NCI-H2029 (cell line): ENCODE measurements at regions not wholly inside any gene's neighbourhood (a gene's known extent, or its start where the extent isn't known, plus 50 kb on each side); places are given as distances from the start of the nearest gene placed in this dataset.
"Not testable (repeated sequence)": the region's sequence is repeated elsewhere in the genome, so short reads cannot be mapped to it uniquely, and the experiment has no call there.

Experiments used
- DNase-seq: peaks from one replicate; lab custom pipeline; 2025; lab: John Stamatoyannopoulos, UW

GRCh38 chr16:86716649-86717048 is 138.3 kb downstream of the FOXL1 start:
- DNase-seq: no peak

GRCh38 chr16:86718118-86718517 is 139.8 kb downstream of the FOXL1 start:
- no peak for DNase-seq

- no peak for DNase-seq
Observed at GRCh38 chr16:86722970-86723369, 144.6 kb downstream of the FOXL1 start.

GRCh38 chr16:86723689-86724088 is 145.3 kb downstream of the FOXL1 start:
- no peak for DNase-seq

GRCh38 chr16:86725401-86725800 is 147.1 kb downstream of the FOXL1 start:
- DNase-seq: no peak

- no peak for DNase-seq
Observed at GRCh38 chr16:86726340-86726739, 148.0 kb downstream of the FOXL1 start.

- no peak for DNase-seq
Observed at GRCh38 chr16:86727131-86727530, 148.8 kb downstream of the FOXL1 start.

GRCh38 chr16:86727632-86728031 is 149.3 kb downstream of the FOXL1 start:
- DNase-seq: no peak

- DNase-seq: no peak
Observed at GRCh38 chr16:86729686-86730085, 151.3 kb downstream of the FOXL1 start.

GRCh38 chr16:86730086-86730485 is 151.7 kb downstream of the FOXL1 start:
- DNase-seq: no peak

GRCh38 chr16:86730597-86730996 is 152.2 kb downstream of the FOXL1 start:
- DNase-seq: no peak

- DNase-seq: no peak
Observed at GRCh38 chr16:86732621-86733295, 154.4 kb downstream of the FOXL1 start.

GRCh38 chr16:86733546-86734254 is 155.4 kb downstream of the FOXL1 start:
- DNase-seq: no peak

- DNase-seq: no peak
Observed at GRCh38 chr16:86734543-86735460, 156.5 kb downstream of the FOXL1 start.

GRCh38 chr16:86735727-86736126 is 157.4 kb downstream of the FOXL1 start:
- DNase-seq: no peak

GRCh38 chr16:86736502-86736901 is 158.2 kb downstream of the FOXL1 start:
- DNase-seq: no peak

GRCh38 chr16:86737083-86737482 is 158.7 kb downstream of the FOXL1 start:
- no peak for DNase-seq

GRCh38 chr16:86738322-86738721 is 160.0 kb downstream of the FOXL1 start:
- DNase-seq: not testable (repeated sequence)

GRCh38 chr16:86739178-86739577 is 160.8 kb downstream of the FOXL1 start:
- DNase-seq: no peak

- no peak for DNase-seq
Observed at GRCh38 chr16:86739808-86740207, 161.5 kb downstream of the FOXL1 start.

- DNase-seq: no peak
Observed at GRCh38 chr16:86740298-86740697, 161.9 kb downstream of the FOXL1 start.

- DNase-seq: no peak
Observed at GRCh38 chr16:86740906-86741799, 162.8 kb downstream of the FOXL1 start.
